Activated naive CD4-positive, alpha-beta T cell treated with anti-CD3 and anti-CD28 coated beads, Interleukin-2, amount 50 U/mL, for 72 hours (primary cell): ENCODE measurements at regions not wholly inside any gene's neighbourhood (a gene's known extent, or its start where the extent isn't known, plus 50 kb on each side); places are given as distances from the start of the nearest gene placed in this dataset.

ENCODE experiments used
- ATAC-seq, 2 donors: fragments of 150-1000 bp; cut with Tn5 transposase; 2 replicates each; pipeline ENCODE4 v1.10.0; 2021; ENCODE audit warnings: mild to moderate bottlenecking in 2 of 2, moderate library complexity in 2 of 2
- DNase-seq, 2 donors: peaks; one replicate each; pipeline ENCODE4 v3.0.0; 2021 to 2022; ENCODE audit warnings: low spot score in 2 of 2
- H3K27ac Mint-ChIP-seq, 2 donors: one replicate each; pipeline ENCODE4 v1.8.0; 2022; ENCODE audit warnings: mild to moderate bottlenecking in 2 of 2, mixed read lengths in 2 of 2
- H3K36me3 Mint-ChIP-seq, 2 donors: one replicate each; pipeline ENCODE4 v1.8.0; 2022; ENCODE audit warnings: mixed read lengths in 2 of 2
- H3K9me3 Mint-ChIP-seq, 2 donors: one replicate each; pipeline ENCODE4 v1.8.0; 2022; ENCODE audit warnings: mixed read lengths in 2 of 2

DNA sequence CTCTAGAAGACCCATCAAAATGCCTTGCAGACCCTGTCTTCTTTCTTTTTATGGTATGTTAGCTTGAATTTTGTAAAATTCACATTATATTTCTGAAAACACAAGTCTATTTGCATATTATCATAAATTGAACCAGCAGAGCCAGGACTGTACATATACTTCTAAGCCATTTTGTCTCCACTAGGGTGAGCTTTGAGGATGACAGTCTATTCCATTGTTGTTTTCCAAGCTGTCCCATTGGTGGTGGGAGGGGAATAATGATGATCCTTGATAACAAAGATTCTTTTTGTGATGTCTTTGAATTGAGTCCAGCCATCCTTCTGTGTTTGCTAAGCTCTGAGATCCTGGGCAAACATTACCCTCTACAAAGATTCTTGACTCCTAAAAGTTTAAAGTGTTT is 359.3 kb upstream of the PCDH20 start:
- ATAC-seq = no peak

DNA sequence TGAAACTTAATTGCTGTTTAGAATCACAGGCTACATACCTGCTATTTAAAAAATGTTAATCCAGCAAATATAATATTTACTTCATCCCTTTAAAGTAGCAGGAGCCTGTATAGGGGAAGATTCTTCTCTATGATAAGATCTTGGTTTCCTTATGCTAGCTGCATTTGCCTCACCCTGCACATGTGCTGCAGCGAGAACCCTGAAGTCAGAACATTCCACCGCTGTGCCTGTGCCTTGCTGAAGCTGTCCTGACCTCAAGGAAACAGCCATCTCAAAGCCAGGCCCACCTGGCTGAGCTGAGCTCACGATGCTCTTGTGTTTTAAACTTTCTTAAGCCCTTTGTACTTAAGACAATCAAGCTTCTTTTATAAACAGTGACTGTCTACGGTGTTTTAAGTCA is 355.0 kb upstream of the PCDH20 start:
- H3K9me3 Mint-ChIP-seq = no peaks in the 10 kb centered on the region
- DNase-seq = no peak
- no peak for ATAC-seq
- no peak overlapping the region for H3K27ac Mint-ChIP-seq
- no peaks in the 10 kb centered on the region for H3K36me3 Mint-ChIP-seq

More for the DNA sequence above, 359.3 kb upstream of the PCDH20 start:
- peaks cover 4 to 12% of the 10 kb centered on the region in 2 donors for H3K9me3 Mint-ChIP-seq
- no peak for DNase-seq
- no peak overlapping the region for H3K27ac Mint-ChIP-seq
- no peaks in the 10 kb centered on the region for H3K36me3 Mint-ChIP-seq

DNA sequence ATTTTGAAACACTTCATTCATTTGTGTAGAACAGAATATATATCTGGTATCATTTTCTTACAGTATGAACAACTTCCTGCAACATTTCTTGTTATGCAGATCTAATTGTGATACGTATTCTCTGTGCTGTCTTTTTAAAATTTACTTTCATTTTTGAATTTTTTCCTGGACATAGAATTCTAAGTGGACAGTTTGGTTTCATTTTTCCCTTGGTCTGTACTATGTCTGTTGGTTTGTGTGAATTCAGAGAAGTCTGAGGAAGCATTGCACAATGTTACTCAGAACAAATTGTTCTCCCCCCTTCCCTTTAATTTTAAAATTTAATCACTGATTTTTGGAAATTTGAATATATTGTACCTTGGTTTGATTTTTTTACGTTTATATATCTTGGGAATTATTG is 352.5 kb upstream of the PCDH20 start:
- H3K36me3 Mint-ChIP-seq = no peaks in the 10 kb centered on the region
- DNase-seq = no peak
- ATAC-seq = no peak
- H3K27ac Mint-ChIP-seq = no peak overlapping the region
- H3K9me3 Mint-ChIP-seq = peaks cover 9 to 10% of the 10 kb centered on the region in 2 donors

DNA sequence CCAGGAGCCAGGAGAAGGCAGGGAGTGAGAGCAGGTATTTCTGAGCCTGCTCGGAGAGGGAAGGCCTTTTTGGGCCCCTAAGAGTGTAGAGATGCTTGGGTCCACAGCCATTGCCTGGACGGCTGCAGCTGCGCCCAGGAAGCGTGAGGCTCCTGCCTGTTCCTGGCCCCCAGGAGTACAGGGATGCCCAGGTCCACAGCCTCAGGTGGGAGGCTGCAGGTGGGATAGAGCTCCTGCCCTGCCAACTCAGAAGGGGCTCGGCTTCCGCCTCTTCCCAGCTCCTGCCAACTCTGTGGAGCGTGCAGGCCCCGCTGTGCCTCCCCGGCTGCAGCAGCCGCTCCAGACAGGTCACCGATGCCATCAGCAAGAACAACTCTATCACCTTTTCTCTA is 351.0 kb upstream of the PCDH20 start:
- DNase-seq (no peak), ATAC-seq (no peak)
- peaks cover 10 to 12% of the 10 kb centered on the region in 2 donors for H3K9me3 Mint-ChIP-seq
- no peaks in the 10 kb centered on the region for H3K36me3 Mint-ChIP-seq
- no peak overlapping the region for H3K27ac Mint-ChIP-seq

DNA sequence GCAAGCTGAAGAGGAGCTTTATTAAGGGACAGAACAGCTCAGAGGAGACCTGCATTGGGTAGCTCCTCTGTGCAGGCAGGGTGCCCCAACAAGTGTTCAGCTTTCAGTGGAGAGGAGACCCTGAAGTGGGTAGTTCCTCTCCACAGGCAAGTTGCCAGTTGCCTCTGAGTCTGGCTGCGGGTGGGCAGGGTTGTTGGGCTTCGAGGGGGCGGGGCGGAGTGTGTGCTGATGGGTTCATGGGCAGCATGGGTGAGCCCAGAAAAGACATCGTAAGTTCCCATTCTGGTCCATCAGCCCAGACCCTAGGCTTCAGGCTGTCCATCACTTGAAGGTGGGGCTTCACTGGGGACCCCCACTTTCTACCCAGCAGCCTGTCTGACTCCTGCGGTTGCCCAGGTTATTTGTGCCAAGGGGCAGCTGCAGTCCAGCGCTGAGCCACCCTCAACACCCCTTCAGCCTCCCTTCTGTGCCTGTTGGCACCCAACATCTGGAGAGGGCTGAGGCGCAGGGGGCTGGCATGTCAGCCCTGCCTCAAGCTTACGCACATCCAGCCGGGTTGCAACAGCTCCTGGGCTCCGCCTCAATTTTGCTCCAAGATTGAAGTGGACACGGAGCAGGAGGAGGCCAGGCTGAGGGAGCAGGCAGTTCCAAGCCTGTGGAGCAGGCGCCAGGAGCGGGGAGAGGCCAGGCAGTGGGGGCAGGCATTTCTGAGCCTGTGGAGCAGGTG is 350.5 kb upstream of the PCDH20 start:
- peaks cover 10 to 12% of the 10 kb centered on the region in 2 donors for H3K9me3 Mint-ChIP-seq
- no peaks in the 10 kb centered on the region for H3K36me3 Mint-ChIP-seq
- no peak overlapping the region for H3K27ac Mint-ChIP-seq
- ATAC-seq = no peak
- no peak for DNase-seq

DNA sequence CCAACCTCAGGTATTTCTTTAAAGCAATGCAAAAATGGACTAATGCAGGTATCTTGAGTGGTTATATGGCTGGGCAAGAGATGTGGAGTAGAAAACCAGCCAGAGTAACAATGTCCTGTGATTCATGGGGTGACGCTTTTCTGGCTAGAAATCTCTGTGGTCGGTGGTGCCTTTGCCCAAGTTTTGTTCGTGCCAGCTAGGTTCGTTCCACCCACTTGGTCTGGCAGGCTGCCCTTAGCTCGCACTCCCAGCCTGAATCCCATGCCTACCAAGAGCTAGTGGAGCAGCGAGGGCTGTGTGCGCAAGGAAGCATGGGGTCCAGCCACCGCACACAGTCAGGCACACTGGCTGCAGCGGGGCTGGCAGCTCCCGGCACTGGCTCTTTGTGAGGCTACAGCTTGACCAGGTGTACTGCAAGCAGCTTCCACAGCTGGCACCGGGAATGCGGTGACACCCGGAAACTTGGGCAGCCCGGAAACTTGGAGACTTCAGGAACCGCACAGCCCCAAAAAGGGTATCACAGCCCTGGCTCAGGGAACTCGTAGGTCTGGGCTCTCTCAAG is 349.6 kb upstream of the PCDH20 start:
- H3K36me3 Mint-ChIP-seq = no peaks in the 10 kb centered on the region
- H3K27ac Mint-ChIP-seq = no peak overlapping the region
- peaks cover 10 to 12% of the 10 kb centered on the region in 2 donors for H3K9me3 Mint-ChIP-seq
- DNase-seq = no peak
- no peak for ATAC-seq

GRCh38 chr13:61761690-61762089 is 346.0 kb upstream of the PCDH20 start:
- DNase-seq = no peak
- H3K9me3 Mint-ChIP-seq = peaks cover 10 to 12% of the 10 kb centered on the region in 2 donors
- H3K27ac Mint-ChIP-seq = no peak overlapping the region
- ATAC-seq = no peak
- no peaks in the 10 kb centered on the region for H3K36me3 Mint-ChIP-seq

GRCh38 chr13:61760102-61760501 is 344.5 kb upstream of the PCDH20 start:
- H3K9me3 Mint-ChIP-seq = peaks cover 10 to 21% of the 10 kb centered on the region in 2 donors
- no peaks in the 10 kb centered on the region for H3K36me3 Mint-ChIP-seq
- DNase-seq (no peak), ATAC-seq (no peak)
- H3K27ac Mint-ChIP-seq = no peak overlapping the region

DNA sequence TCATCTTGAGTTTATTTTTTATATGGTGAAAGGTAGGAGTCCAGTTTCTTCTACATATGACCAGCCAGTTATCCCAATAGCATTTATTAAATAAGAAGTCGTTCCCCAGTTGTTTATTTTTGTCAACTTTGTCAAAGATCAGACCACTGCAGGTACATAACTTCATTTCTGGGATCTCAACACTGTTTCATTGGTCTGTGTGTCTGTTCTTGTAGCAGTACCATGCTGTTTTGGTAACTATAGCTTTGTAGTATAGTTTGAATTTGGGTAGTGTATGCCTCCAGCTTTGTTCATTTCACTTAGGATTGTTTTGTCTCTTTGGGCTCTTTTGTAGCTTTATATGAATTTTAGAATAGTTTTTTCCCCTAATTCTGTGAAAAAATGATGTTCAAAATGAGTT is 340.4 kb upstream of the PCDH20 start:
- peaks cover 5 to 17% of the 10 kb centered on the region in 2 donors for H3K9me3 Mint-ChIP-seq
- H3K27ac Mint-ChIP-seq = no peak overlapping the region
- no peak for DNase-seq
- no peak for ATAC-seq
- H3K36me3 Mint-ChIP-seq = no peaks in the 10 kb centered on the region

GRCh38 chr13:61751039-61751438 is 335.4 kb upstream of the PCDH20 start:
- peaks cover 5 to 19% of the 10 kb centered on the region in 2 donors for H3K9me3 Mint-ChIP-seq
- ATAC-seq (no peak), DNase-seq (no peak)
- H3K36me3 Mint-ChIP-seq = no peaks in the 10 kb centered on the region
- H3K27ac Mint-ChIP-seq = no peak overlapping the region

- peaks cover 16 to 26% of the 10 kb centered on the region in 2 donors for H3K9me3 Mint-ChIP-seq
- no peaks in the 10 kb centered on the region for H3K36me3 Mint-ChIP-seq
- ATAC-seq (no peak), DNase-seq (no peak)
- no peak overlapping the region for H3K27ac Mint-ChIP-seq
These were observed 322.6 kb upstream of the PCDH20 start for GRCh38 chr13:61738236-61738750.

GRCh38 chr13:61734683-61735082 is 319.0 kb upstream of the PCDH20 start:
- no peaks in the 10 kb centered on the region for H3K36me3 Mint-ChIP-seq
- no peak overlapping the region for H3K27ac Mint-ChIP-seq
- DNase-seq = no peak
- peaks cover 9 to 12% of the 10 kb centered on the region in 2 donors for H3K9me3 Mint-ChIP-seq
- no peak for ATAC-seq

GRCh38 chr13:61728471-61728870 is 312.8 kb upstream of the PCDH20 start:
- ATAC-seq (no peak), DNase-seq (no peak)

GRCh38 chr13:61727767-61728166 is 312.1 kb upstream of the PCDH20 start:
- H3K9me3 Mint-ChIP-seq = peaks cover 22% of the 10 kb centered on the region in 2 donors
- no peak for ATAC-seq
- H3K27ac Mint-ChIP-seq = no peak overlapping the region
- DNase-seq = no peak
- H3K36me3 Mint-ChIP-seq = no peaks in the 10 kb centered on the region

More at GRCh38 chr13:61728471-61728870, 312.8 kb upstream of the PCDH20 start:
- H3K36me3 Mint-ChIP-seq = no peaks in the 10 kb centered on the region
- H3K27ac Mint-ChIP-seq = no peak overlapping the region
- H3K9me3 Mint-ChIP-seq = peaks cover 18% of the 10 kb centered on the region in 2 donors

- ATAC-seq = no peak
- no peak overlapping the region for H3K27ac Mint-ChIP-seq
- DNase-seq = no peak
- H3K9me3 Mint-ChIP-seq = peaks cover 26% of the 10 kb centered on the region in 2 donors
- H3K36me3 Mint-ChIP-seq = no peaks in the 10 kb centered on the region
These were observed 310.2 kb upstream of the PCDH20 start for GRCh38 chr13:61725806-61726205.

- ATAC-seq (no peak), DNase-seq (no peak)
- Mint-ChIP-seq H3K36me3 (no peaks in the 10 kb centered on the region), H3K9me3 (peaks cover 30 to 36% of the 10 kb centered on the region in 2 donors), H3K27ac (no peak overlapping the region)
These were observed 306.5 kb upstream of the PCDH20 start for GRCh38 chr13:61722119-61722518.

DNA sequence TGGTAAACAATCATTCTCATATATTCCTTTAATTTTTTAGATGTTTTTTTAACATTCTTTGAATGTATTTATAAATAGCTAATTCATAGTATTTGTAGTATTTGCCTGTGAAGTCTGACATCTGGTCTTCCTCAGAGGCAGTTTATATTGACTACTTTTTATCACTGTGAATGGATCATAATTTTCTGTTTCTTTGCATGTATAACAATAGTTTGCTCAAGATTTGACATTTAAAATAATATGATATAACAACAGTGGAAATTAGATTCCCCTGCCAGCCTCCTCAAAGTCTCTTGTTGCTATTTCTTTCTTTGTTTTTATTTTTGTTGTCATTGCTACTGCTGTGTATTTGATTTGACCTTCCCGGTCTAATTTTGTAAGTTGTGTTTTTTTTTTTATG is 297.0 kb upstream of the PCDH20 start:
- peaks cover 0 to 4% of the 10 kb centered on the region in 2 donors for H3K36me3 Mint-ChIP-seq
- no peak overlapping the region for H3K27ac Mint-ChIP-seq
- ATAC-seq = no peak

GRCh38 chr13:61709258-61709657 is 293.6 kb upstream of the PCDH20 start:
- DNase-seq (no peak), ATAC-seq (no peak)
- Mint-ChIP-seq H3K9me3 (peaks cover 5 to 18% of the 10 kb centered on the region in 2 donors), H3K27ac (no peak overlapping the region), H3K36me3 (peaks cover 0 to 4% of the 10 kb centered on the region in 2 donors)

More for the DNA sequence above, 297.0 kb upstream of the PCDH20 start:
- H3K9me3 Mint-ChIP-seq = peaks cover 0 to 12% of the 10 kb centered on the region in 2 donors
- no peak for DNase-seq
